ENCODE measurements at regions not wholly inside any gene's neighbourhood (a gene's known extent, or its start where the extent isn't known, plus 50 kb on each side); places are given as distances from the start of the nearest gene placed in this dataset.

DNA sequence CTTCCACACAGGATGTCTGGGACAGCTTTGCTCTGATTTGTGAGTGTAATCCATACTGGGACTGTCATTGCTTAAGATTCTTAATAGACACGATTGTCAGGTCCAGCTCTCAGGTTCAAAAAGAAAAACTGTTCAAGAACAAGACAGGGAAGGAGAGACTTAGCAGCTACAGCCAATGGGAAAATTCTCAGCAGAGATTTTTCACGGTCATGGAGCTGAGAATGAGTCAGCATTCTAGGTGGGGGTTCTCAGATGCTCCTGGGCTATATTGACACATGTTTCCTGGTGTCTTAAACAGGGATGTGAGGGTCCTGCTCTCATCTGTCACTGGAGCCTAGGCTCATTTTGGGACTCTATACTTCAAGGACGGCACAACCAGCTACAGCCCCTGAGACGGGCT is 318.3 kb downstream of the RRAGC start:
- no peak for TF ChIP-seq POLR2AphosphoS5 (IDR thresholded peaks at IDR 0.05)
- TF ChIP-seq, protein P1, sequence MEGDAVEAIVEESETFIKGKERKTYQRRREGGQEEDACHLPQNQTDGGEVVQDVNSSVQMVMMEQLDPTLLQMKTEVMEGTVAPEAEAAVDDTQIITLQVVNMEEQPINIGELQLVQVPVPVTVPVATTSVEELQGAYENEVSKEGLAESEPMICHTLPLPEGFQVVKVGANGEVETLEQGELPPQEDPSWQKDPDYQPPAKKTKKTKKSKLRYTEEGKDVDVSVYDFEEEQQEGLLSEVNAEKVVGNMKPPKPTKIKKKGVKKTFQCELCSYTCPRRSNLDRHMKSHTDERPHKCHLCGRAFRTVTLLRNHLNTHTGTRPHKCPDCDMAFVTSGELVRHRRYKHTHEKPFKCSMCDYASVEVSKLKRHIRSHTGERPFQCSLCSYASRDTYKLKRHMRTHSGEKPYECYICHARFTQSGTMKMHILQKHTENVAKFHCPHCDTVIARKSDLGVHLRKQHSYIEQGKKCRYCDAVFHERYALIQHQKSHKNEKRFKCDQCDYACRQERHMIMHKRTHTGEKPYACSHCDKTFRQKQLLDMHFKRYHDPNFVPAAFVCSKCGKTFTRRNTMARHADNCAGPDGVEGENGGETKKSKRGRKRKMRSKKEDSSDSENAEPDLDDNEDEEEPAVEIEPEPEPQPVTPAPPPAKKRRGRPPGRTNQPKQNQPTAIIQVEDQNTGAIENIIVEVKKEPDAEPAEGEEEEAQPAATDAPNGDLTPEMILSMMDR (IDR thresholded peaks at IDR 0.05), result no peak
